CD14-positive monocyte (primary cell): ENCODE measurements at regions not wholly inside any gene's neighbourhood (a gene's known extent, or its start where the extent isn't known, plus 50 kb on each side); places are given as distances from the start of the nearest gene placed in this dataset.

Experiments
- DNase-seq, 3 donors: peaks; one replicate each; pipeline ENCODE4 v3.0.0-alpha.2; 2011 to 2022
- H2AFZ ChIP-seq: 2 replicates; pipeline ENCODE4 v1.6.0; 2012; ENCODE audit warnings: mild to moderate bottlenecking, low read depth, low read length, inconsistent platforms; ENCODE audit not compliant: insufficient read depth, poor library complexity, severe bottlenecking
- H3K27ac ChIP-seq, 2 donors: 1 replicate in 1 of 2; 2 replicates in 1 of 2; pipeline ENCODE4 v1.5.1; 2012 to 2013; ENCODE audit warnings: low read length in 2 of 2, control low read depth in 1 of 2, inconsistent platforms in 1 of 2, low read depth in 1 of 2, mild to moderate bottlenecking in 1 of 2
- H3K27me3 ChIP-seq, 2 donors: one replicate each; pipeline versions ENCODE4 v1.6.0 to v1.6.1; 2011 to 2013; ENCODE audit warnings: low read length in 2 of 2; ENCODE audit not compliant: control insufficient read depth in 2 of 2, insufficient read depth in 2 of 2
- H3K36me3 ChIP-seq, 2 donors: replicated peaks in 1 of 2; 1 replicate in 1 of 2; 2 replicates in 1 of 2; pipeline versions ENCODE4 v1.5.1 to v1.6.1; 2012 to 2013; ENCODE audit warnings: low read length in 2 of 2, control low read depth in 1 of 2, inconsistent platforms in 1 of 2, mild to moderate bottlenecking in 1 of 2; ENCODE audit not compliant: insufficient read depth in 2 of 2, control insufficient read depth in 1 of 2
- H3K4me1 ChIP-seq, 2 donors: 1 replicate in 1 of 2; 2 replicates in 1 of 2; pipeline versions ENCODE4 v1.5.1 to v1.6.1; 2012 to 2013; ENCODE audit warnings: low read length in 2 of 2, control low read depth in 1 of 2, inconsistent platforms in 1 of 2, mild to moderate bottlenecking in 1 of 2, moderate library complexity in 1 of 2; ENCODE audit not compliant: insufficient read depth in 2 of 2, control insufficient read depth in 1 of 2
- H3K4me2 ChIP-seq: replicated peaks from 2 replicates; pipeline ENCODE3; 2012; ENCODE audit warnings: low read length, moderate library complexity, mild to moderate bottlenecking; ENCODE audit not compliant: poor library complexity, severe bottlenecking; ENCODE audit errors: extremely low read depth
- H3K4me3 ChIP-seq, 3 experiments: fragments of 200-600 bp in 1 of 3; sonication (generic) in 1 of 3; replicated peaks in 1 of 3; 1 replicate in 2 of 3; 2 replicates in 1 of 3; pipeline ENCODE4 v1.5.1; 2011 to 2013; ENCODE audit warnings: low read length in 3 of 3, mild to moderate bottlenecking in 3 of 3, control low read depth in 2 of 3, low read depth in 2 of 3, inconsistent platforms in 1 of 3, moderate library complexity in 1 of 3
- H3K79me2 ChIP-seq: 2 replicates; pipeline ENCODE4 v1.6.0; 2012; ENCODE audit warnings: mild to moderate bottlenecking, control low read depth, inconsistent platforms, low read length, moderate library complexity; ENCODE audit not compliant: insufficient read depth
- H3K9ac ChIP-seq: 2 replicates; pipeline ENCODE4 v1.6.0; 2017; ENCODE audit warnings: low read length, mild to moderate bottlenecking; ENCODE audit not compliant: insufficient read depth, poor library complexity, severe bottlenecking
- H3K9me3 ChIP-seq, 2 donors: replicated peaks in 1 of 2; 1 replicate in 1 of 2; 2 replicates in 1 of 2; pipeline versions ENCODE4 v1.5.1 to v1.6.1; 2012 to 2013; ENCODE audit warnings: low read length in 2 of 2, control low read depth in 1 of 2; ENCODE audit not compliant: control insufficient read depth in 1 of 2, insufficient read depth in 1 of 2
- H4K20me1 ChIP-seq: 2 replicates; pipeline ENCODE4 v1.6.0; 2012; ENCODE audit warnings: mild to moderate bottlenecking, low read length, control low read depth, moderate library complexity; ENCODE audit not compliant: insufficient read depth
- H3K27ac Mint-ChIP-seq, 7 donors: one replicate each; pipeline ENCODE4 v1.8.0; 2020; ENCODE audit warnings: mild to moderate bottlenecking in 7 of 7, mixed read lengths in 7 of 7, moderate library complexity in 6 of 7, inconsistent platforms in 2 of 7
- H3K27me3 Mint-ChIP-seq, 3 donors: one replicate each; pipeline ENCODE4 v1.8.0; 2021 to 2022; ENCODE audit warnings: low read depth in 3 of 3, mild to moderate bottlenecking in 3 of 3, mixed read lengths in 3 of 3, moderate library complexity in 3 of 3, inconsistent platforms in 1 of 3
- H3K36me3 Mint-ChIP-seq, 2 donors: one replicate each; pipeline ENCODE4 v1.8.0; 2020; ENCODE audit warnings: mixed read lengths in 2 of 2, inconsistent platforms in 1 of 2, mild to moderate bottlenecking in 1 of 2
- H3K4me1 Mint-ChIP-seq: one replicate; pipeline ENCODE4 v1.8.0; 2020; ENCODE audit warnings: mild to moderate bottlenecking, mixed read lengths
- H3K4me3 Mint-ChIP-seq, 2 donors: one replicate each; pipeline ENCODE4 v1.8.0; 2020; ENCODE audit warnings: mild to moderate bottlenecking in 2 of 2, mixed read lengths in 2 of 2, moderate library complexity in 1 of 2
- H3K9me3 Mint-ChIP-seq, 7 donors: one replicate each; pipeline ENCODE4 v1.8.0; 2020 to 2022; ENCODE audit warnings: mixed read lengths in 7 of 7, mild to moderate bottlenecking in 6 of 7, moderate library complexity in 6 of 7, inconsistent platforms in 2 of 7
- CTCF ChIP-seq: fragments of 200-600 bp; IDR thresholded peaks from one replicate; pipeline ENCODE4 v1.8.0; 2022; ENCODE audit warnings: antibody characterized with exemption, mild to moderate bottlenecking
- WGBS: methylation state at CpG from one replicate; pipeline ENCODE4 v1.1.5; 2013; ENCODE audit warnings: missing lambda C conversion rate; ENCODE audit not compliant: insufficient coverage; 5-methylcytosine and 5-hydroxymethylcytosine counted together
- intact Hi-C, 2 donors: fragments of 100-400 bp; cut with micrococcal nuclease; formaldehyde crosslinking; loops; one replicate each; pipeline versions ENCODE4 v1.15.0 to v1.15.1; 2023

DNA sequence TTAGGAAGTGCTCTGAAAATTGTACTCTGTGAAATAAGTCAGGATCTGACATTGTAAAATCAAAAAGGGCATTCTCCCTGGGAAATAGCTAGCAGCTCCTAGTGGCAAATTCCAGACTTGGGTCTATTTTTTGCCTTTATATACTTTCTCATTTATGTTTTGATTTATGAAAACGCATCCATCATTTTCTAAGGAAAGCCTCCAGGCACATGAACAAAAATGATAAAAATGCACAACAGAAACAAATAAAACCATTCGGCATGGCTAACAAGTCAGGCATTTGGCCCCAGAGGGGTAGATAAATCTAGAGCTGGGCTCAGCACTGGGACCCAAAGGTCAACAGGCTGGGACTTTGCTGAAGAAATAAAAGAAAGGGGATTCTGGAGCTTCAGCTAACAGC lies 167.0 kb downstream of the BCL11A start:
- TF ChIP-seq CTCF = no peak
- H2AFZ ChIP-seq = no peak overlapping the region
- no peak overlapping the region for H3K4me3 Mint-ChIP-seq
- no peak overlapping the region for H3K27ac Mint-ChIP-seq
- peaks cover 0 to 3% (median 2%) of the 10 kb centered on the region in 3 donors for H3K27me3 Mint-ChIP-seq
- H3K9ac ChIP-seq = no peak overlapping the region
- no peaks in the 10 kb centered on the region for H3K36me3 Mint-ChIP-seq
- H3K4me3 ChIP-seq = no peak overlapping the region
- no peaks in the 10 kb centered on the region for H3K9me3 ChIP-seq
- DNase-seq = no peak
- H3K9me3 Mint-ChIP-seq = no peaks in the 10 kb centered on the region
- no peaks in the 10 kb centered on the region for H4K20me1 ChIP-seq
- H3K27ac ChIP-seq = no peak overlapping the region
- peaks cover 27% of the 10 kb centered on the region for H3K4me1 Mint-ChIP-seq
- no CpG with 5 or more reads among the region's 2 CpGs for WGBS
- intact Hi-C loops = no loop called here
- H3K79me2 ChIP-seq = no peaks in the 10 kb centered on the region
- H3K4me1 ChIP-seq = peaks cover 21 to 26% of the 10 kb centered on the region in 2 donors
- no peak overlapping the region for H3K4me2 ChIP-seq
- no peaks in the 10 kb centered on the region for H3K36me3 ChIP-seq
- no peaks in the 10 kb centered on the region for H3K27me3 ChIP-seq

GRCh38 chr2:60385648-60386047 lies 167.8 kb downstream of the BCL11A start:
- Histone ChIP-seq H3K36me3 (no peaks in the 10 kb centered on the region), H2AFZ (peak overlapping the region; percentile 47), H4K20me1 (no peaks in the 10 kb centered on the region), H3K4me2 (peak overlapping the region; percentile 6), H3K79me2 (no peaks in the 10 kb centered on the region), H3K9me3 (no peaks in the 10 kb centered on the region), H3K4me1 (peaks cover 21 to 26% of the 10 kb centered on the region in 2 donors), H3K27me3 (no peaks in the 10 kb centered on the region), H3K9ac (peak overlapping the region; percentile 6), H3K4me3 (no peak overlapping the region), H3K27ac (no peak overlapping the region)
- peak; percentile 76 to 81 (median 78) for DNase-seq
- Mint-ChIP-seq H3K4me1 (peaks cover 27% of the 10 kb centered on the region), H3K9me3 (no peaks in the 10 kb centered on the region), H3K27me3 (no peaks in the 10 kb centered on the region), H3K4me3 (no peak overlapping the region), H3K27ac (peak overlapping the region in 1 of 7 donors; percentile 76), H3K36me3 (no peaks in the 10 kb centered on the region)
- intact Hi-C loops = no loop called here
- no peak for TF ChIP-seq CTCF
- no CpG with 5 or more reads among the region's 5 CpGs for WGBS
